ENCODE measurements at regions not wholly inside any gene's neighbourhood (a gene's known extent, or its start where the extent isn't known, plus 50 kb on each side); places are given as distances from the start of the nearest gene placed in this dataset.

DNA sequence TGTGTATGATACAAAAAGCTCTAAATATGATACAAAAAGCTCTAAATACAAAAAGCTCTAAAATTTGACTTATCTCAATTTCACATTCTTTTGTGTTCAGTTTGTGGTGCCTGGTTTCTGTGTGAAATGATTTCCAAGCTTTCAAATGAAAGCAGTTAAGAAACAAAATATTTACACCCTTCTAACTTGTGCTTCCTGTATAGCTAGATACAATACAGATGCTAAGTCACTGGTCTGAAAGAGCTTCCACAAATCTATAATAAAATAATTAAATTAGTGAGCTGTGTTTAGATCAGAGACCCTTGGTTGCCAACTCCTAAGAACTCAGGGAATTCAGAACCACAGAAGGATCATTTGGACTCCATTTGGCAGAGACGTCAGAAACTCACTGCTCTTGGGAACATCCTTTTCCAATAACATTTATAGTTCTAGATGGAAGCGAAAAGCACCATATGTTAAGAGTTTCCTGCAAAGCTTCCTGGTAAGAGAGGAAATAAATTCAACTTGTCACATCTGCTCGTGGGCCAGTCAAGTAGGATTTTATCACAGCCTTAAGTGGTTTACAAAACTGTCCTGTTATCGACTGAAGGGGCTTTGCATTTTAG lies 1079.1 kb downstream of the ADGRL2 start:
- no peaks in the 10 kb centered on the region for H3K36me3 Mint-ChIP-seq (ENCODE audit: low read depth)
- no peaks in the 10 kb centered on the region for H3K4me1 Mint-ChIP-seq (ENCODE audit: low read depth)
- H3K27ac Mint-ChIP-seq, result no peak overlapping the region
- no peak overlapping the region for H3K4me3 Mint-ChIP-seq
- no peaks in the 10 kb centered on the region for H3K27me3 Mint-ChIP-seq
- H3K9me3 Mint-ChIP-seq, result no peaks in the 10 kb centered on the region

DNA sequence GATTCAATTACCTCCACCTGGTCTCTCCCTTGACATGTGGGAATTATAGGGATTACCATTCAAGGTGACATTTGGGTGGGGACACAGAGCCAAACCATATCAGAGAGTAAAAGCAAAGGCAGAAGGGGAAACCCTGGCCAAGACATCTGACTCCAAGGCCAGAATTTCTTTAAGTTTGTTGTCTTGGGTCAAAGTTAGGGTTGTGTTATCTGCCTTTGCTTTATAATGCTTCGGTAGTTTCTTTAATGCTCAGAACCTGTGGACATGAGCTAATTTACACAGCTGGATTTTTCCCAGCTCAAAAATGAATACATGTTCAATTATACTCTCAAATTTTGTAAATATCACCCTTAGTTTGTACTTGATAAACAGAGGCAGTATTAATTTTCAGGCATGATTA lies 1074.4 kb downstream of the ADGRL2 start:
- Mint-ChIP-seq H3K27me3 (no peaks in the 10 kb centered on the region), H3K4me1 (ENCODE audit: low read depth) (no peaks in the 10 kb centered on the region), H3K27ac (no peak overlapping the region), H3K36me3 (ENCODE audit: low read depth) (no peaks in the 10 kb centered on the region), H3K9me3 (peaks cover 4% of the 10 kb centered on the region), H3K4me3 (no peak overlapping the region)

DNA sequence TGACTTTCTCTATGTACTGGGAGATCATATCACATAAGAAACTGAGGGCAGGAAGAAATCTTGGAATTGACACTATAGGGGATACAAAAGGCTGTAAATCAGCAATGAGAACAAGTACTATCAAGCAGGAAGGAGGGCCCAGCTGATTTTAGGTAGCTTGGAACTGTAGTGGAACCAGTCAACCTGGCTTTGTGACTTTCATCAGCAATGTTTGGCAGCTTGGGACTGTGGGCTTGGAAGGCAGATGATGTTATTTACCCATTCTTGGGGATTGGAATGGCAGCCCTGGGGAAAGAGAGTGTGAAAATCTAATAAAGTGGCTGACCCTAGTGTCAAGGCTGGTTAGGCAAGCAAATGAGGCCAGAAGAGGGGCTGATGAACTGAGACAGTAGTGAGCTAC lies 1073.3 kb downstream of the ADGRL2 start:
- no peaks in the 10 kb centered on the region for H3K27me3 Mint-ChIP-seq
- no peak overlapping the region for H3K4me3 Mint-ChIP-seq
- H3K4me1 Mint-ChIP-seq (ENCODE audit: low read depth), result no peaks in the 10 kb centered on the region
- no peaks in the 10 kb centered on the region for H3K36me3 Mint-ChIP-seq (ENCODE audit: low read depth)
- H3K9me3 Mint-ChIP-seq, result peaks cover 4% of the 10 kb centered on the region
- H3K27ac Mint-ChIP-seq, result no peak overlapping the region

DNA sequence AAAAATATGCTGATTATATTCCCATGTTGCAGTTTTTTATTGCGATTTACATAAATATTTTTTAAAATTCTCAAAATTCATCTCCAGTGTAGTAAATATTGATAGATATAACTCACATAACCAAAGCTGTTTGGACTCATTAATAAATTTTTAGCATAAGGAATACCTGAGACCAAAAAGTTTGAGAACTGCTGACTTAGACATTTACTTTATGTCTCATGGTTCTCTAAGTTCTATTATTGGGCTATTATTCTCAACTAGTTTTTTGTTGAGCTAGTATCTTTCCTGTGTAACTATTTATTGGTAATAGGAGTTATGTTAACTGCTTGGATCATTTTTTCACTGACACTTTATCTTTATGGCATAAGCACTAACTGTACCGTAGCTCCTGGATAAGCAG lies 1069.6 kb downstream of the ADGRL2 start:
- H3K27ac Mint-ChIP-seq, result no peak overlapping the region
- no peaks in the 10 kb centered on the region for H3K27me3 Mint-ChIP-seq
- H3K4me1 Mint-ChIP-seq (ENCODE audit: low read depth), result no peaks in the 10 kb centered on the region
- H3K4me3 Mint-ChIP-seq, result no peak overlapping the region
- H3K36me3 Mint-ChIP-seq (ENCODE audit: low read depth), result no peaks in the 10 kb centered on the region
- H3K9me3 Mint-ChIP-seq, result peaks cover 8% of the 10 kb centered on the region

DNA sequence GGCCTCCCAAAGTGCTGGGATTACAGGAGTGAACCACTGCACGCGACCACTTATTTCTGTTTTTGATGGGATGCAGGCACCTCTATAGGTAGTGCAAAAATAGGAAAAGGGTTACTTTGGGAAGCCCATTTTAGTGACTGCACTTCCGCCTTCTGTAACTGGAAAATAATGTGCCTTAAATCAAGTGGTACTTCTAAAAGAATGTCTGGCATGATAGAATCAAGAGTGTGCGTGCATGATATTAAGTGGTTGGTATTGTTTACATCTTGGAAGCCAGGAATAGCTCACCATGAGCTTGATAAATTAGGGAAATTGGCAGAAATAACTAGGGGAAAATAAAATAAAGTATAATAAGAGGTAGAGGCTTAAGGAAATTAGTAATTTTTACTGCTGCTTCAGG lies 1067.0 kb downstream of the ADGRL2 start:
- Mint-ChIP-seq H3K4me1 (ENCODE audit: low read depth) (no peaks in the 10 kb centered on the region), H3K27ac (no peak overlapping the region), H3K27me3 (no peaks in the 10 kb centered on the region), H3K9me3 (peaks cover 8% of the 10 kb centered on the region), H3K4me3 (no peak overlapping the region), H3K36me3 (ENCODE audit: low read depth) (no peaks in the 10 kb centered on the region)

DNA sequence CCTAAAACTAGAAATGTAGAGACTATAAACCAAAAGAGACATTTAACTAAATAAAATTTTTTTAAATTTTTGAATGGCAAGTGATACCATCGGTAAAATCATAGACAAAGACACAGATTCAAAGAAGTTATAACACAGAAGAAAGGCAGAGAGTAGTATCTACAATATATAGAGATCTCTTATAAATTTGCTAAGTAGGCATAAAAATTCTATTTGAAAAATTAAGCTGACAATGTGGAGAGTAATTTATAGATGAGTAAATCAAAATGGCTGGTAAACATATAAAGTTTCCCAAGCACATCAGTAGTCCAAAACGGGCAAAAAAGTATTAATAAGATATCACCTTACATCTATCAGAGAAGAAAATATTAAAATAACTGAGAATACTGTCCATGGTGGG lies 1061.0 kb downstream of the ADGRL2 start:
- Mint-ChIP-seq H3K36me3 (ENCODE audit: low read depth) (no peaks in the 10 kb centered on the region), H3K27ac (no peak overlapping the region), H3K4me3 (no peak overlapping the region), H3K27me3 (no peaks in the 10 kb centered on the region), H3K9me3 (no peaks in the 10 kb centered on the region), H3K4me1 (ENCODE audit: low read depth) (no peaks in the 10 kb centered on the region)

DNA sequence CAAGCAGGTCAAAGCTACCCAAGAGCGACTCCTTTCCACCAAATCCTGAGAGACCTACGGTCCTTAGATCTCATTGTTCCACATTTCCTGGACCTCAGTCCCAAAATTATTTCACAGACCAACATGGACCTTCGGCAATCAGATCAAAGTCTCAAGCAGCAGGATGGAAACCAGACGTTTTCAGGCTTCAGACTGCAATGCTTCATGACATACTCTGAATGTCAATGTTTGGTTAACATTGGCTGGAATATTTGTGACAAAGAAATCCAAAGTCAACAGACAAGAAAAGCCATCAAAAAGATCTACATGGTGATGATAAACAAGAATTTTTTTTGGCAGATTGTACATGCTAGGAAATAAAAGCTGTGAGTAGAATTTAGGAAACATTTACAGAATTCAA lies 1057.3 kb downstream of the ADGRL2 start:
- Mint-ChIP-seq H3K4me3 (no peak overlapping the region), H3K27ac (no peak overlapping the region), H3K36me3 (ENCODE audit: low read depth) (no peaks in the 10 kb centered on the region), H3K4me1 (ENCODE audit: low read depth) (no peaks in the 10 kb centered on the region), H3K27me3 (no peaks in the 10 kb centered on the region), H3K9me3 (peaks cover 4% of the 10 kb centered on the region)

DNA sequence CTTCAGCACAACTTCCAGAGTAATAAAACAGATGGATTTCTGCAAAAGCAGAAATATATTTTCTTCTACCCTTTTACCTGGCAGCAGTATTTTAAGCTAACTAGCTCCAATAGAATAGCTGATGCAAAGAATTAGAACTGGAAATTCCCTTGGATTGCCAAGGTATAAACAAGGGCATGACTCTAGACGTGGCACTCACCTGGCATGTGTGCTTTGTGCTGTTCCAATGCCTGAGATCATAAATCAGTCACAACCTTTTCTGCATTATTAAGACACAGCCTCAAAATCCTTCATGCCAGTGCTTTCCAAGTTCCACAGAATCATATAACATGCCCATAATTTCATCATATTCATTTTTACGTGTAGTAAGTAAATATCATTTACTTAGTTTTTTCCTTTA lies 1048.7 kb downstream of the ADGRL2 start:
- Mint-ChIP-seq H3K4me1 (ENCODE audit: low read depth) (no peaks in the 10 kb centered on the region), H3K4me3 (no peak overlapping the region), H3K36me3 (ENCODE audit: low read depth) (no peaks in the 10 kb centered on the region), H3K9me3 (no peaks in the 10 kb centered on the region), H3K27ac (no peak overlapping the region), H3K27me3 (no peaks in the 10 kb centered on the region)

DNA sequence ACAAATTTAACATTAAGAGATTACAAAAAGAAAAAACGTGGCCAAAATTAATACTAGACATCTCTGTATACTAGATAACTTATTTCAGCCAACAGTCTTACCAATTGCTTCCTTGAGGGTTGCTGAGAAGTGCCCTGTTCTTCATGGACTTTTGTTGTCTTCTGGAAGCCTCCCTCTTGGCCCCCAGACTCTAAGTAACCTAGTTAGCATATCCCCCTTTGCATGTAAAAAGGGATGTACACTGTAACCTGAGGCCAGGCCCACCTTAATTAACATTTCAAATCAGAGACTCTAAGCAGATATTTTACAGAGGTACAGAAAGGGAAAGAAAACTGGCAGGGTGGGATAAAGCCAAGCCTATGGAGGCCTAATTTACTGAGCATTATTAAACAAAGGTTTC lies 1047.3 kb downstream of the ADGRL2 start:
- Mint-ChIP-seq H3K27ac (no peak overlapping the region), H3K9me3 (no peaks in the 10 kb centered on the region), H3K27me3 (no peaks in the 10 kb centered on the region), H3K36me3 (ENCODE audit: low read depth) (no peaks in the 10 kb centered on the region), H3K4me1 (ENCODE audit: low read depth) (no peaks in the 10 kb centered on the region), H3K4me3 (no peak overlapping the region)

DNA sequence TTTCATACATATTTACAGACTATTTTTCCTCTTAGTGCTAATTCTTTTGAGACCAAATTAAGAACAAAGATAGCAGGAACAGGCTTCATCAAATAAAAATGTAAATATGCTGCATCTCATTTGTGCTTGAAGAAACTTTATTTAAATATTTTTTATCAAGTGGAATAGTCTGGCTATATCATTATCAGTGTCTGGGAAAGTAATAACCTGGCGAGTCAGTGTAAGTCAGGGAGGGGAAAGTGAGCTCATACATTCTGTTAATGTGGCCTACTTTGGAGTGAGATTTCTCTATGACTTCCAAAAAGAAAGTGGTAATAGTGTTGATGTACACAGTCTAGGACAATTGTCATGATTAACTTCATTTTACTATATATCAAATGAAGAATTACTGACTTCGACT lies 1045.1 kb downstream of the ADGRL2 start:
- H3K27ac Mint-ChIP-seq, result no peak overlapping the region
- no peak overlapping the region for H3K4me3 Mint-ChIP-seq
- H3K36me3 Mint-ChIP-seq (ENCODE audit: low read depth), result no peaks in the 10 kb centered on the region
- no peaks in the 10 kb centered on the region for H3K4me1 Mint-ChIP-seq (ENCODE audit: low read depth)
- H3K27me3 Mint-ChIP-seq, result no peaks in the 10 kb centered on the region
- no peaks in the 10 kb centered on the region for H3K9me3 Mint-ChIP-seq

DNA sequence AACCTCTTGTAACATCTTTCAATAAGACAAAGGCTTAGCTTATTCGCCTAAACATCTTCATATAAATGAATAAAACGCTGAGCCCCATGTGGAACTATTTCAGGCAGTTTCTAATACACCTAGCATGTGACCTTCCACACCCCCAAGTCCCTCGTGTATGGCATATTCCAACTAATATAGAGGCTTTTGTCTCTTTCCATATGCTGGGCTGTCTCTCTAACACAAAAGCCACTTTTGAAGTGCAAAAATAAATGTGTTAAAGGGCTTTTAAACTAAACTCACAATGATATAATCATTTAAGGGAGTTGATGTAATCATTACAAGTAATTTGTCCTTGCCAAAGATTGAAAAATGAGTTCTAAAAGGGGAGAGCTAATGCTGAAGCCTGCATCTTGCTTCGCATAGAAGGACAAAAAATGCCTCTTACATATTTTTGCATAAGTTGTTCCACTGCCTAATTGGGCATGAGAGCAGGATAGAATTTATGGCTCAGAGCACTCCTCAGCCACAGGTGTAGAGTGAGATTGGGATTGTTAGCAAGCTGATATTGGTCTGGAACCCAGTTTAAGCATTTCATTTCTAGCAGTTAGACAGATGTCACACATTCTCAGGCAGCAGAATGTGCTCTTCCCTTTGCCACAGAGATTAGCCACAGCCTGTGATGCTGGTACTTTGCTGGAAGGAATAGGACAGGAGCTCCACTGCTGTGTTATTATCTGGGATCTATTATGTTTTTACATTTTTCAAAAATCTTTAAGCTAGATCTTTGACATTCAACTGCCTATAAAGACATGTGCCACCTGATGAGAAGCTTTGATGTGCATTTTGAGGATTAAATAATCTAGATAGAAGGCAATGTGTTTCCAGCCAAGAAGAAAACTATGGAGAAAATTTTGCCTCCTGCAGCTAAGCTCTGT lies 1044.4 kb downstream of the ADGRL2 start:
- H3K4me3 Mint-ChIP-seq, result no peak overlapping the region

DNA sequence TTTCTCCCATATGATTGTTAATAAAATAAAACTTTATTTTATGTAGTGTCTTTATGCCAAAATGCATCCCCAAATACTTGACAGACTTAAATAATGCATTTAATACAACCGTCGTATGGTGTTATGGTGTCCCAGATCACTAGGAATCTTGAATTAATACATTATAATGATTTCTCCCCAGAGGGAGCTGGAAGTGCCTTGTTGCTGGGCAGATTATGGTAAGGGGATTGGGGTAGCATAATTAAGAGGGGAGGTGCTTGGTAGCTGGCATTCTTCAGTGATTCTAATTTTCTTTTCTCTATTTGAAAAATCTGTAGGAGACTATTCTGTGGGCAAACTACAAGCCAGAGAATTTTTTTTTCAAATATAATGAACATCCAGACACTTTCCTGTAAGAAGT lies 1043.7 kb downstream of the ADGRL2 start:
- no peaks in the 10 kb centered on the region for H3K27me3 Mint-ChIP-seq
- no peaks in the 10 kb centered on the region for H3K9me3 Mint-ChIP-seq
- H3K4me3 Mint-ChIP-seq, result no peak overlapping the region
- no peak overlapping the region for H3K27ac Mint-ChIP-seq
- H3K36me3 Mint-ChIP-seq (ENCODE audit: low read depth), result no peaks in the 10 kb centered on the region
- no peaks in the 10 kb centered on the region for H3K4me1 Mint-ChIP-seq (ENCODE audit: low read depth)

More for the DNA sequence above, 1044.4 kb downstream of the ADGRL2 start:
- Mint-ChIP-seq H3K9me3 (no peaks in the 10 kb centered on the region), H3K4me1 (ENCODE audit: low read depth) (no peaks in the 10 kb centered on the region), H3K27ac (no peak overlapping the region), H3K36me3 (ENCODE audit: low read depth) (no peaks in the 10 kb centered on the region), H3K27me3 (no peaks in the 10 kb centered on the region)

DNA sequence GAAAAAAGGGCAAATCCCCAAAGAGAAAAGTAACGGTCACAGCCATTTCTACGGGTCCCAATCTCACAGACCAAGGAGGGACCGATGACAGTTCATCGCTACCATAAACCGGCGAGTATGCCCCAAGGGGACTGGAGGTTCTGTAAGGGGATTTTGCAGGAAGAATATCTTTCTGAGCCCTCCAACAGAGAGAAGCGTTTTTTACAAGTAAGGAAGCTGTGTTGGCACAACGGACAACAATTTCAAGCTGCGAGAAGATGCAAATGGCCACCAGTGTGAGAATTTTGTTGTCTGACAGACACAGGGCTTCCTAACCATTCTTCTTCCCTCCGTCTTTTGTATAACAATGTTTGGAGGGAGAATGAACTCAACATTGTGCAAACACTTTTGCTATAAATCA lies 1043.1 kb downstream of the ADGRL2 start:
- H3K4me1 Mint-ChIP-seq (ENCODE audit: low read depth), result no peaks in the 10 kb centered on the region
- no peaks in the 10 kb centered on the region for H3K36me3 Mint-ChIP-seq (ENCODE audit: low read depth)
- no peaks in the 10 kb centered on the region for H3K27me3 Mint-ChIP-seq
- no peaks in the 10 kb centered on the region for H3K9me3 Mint-ChIP-seq
- no peak overlapping the region for H3K27ac Mint-ChIP-seq
- H3K4me3 Mint-ChIP-seq, result no peak overlapping the region

DNA sequence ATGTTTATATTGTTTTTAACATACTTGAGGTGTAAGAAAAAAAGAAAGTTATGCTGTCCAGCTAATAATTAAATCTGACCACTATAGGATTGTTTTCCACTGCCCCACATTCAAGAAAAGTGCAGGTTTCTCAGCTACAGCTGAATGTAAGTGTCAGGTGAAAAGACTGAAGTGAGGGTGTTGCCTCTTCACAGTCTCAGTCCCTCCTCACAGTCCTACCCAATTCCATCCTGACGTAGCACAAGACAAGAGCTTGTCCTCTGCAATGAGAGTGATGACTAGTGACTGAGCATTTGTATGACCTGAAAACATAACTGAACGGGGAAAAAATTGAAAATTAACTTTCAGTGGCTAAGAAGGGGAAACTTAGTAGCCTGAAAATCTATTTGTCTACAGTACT lies 1039.5 kb downstream of the ADGRL2 start:
- Mint-ChIP-seq H3K4me1 (ENCODE audit: low read depth) (no peaks in the 10 kb centered on the region), H3K4me3 (no peak overlapping the region), H3K27me3 (no peaks in the 10 kb centered on the region), H3K27ac (no peak overlapping the region), H3K36me3 (ENCODE audit: low read depth) (no peaks in the 10 kb centered on the region), H3K9me3 (no peaks in the 10 kb centered on the region)

DNA sequence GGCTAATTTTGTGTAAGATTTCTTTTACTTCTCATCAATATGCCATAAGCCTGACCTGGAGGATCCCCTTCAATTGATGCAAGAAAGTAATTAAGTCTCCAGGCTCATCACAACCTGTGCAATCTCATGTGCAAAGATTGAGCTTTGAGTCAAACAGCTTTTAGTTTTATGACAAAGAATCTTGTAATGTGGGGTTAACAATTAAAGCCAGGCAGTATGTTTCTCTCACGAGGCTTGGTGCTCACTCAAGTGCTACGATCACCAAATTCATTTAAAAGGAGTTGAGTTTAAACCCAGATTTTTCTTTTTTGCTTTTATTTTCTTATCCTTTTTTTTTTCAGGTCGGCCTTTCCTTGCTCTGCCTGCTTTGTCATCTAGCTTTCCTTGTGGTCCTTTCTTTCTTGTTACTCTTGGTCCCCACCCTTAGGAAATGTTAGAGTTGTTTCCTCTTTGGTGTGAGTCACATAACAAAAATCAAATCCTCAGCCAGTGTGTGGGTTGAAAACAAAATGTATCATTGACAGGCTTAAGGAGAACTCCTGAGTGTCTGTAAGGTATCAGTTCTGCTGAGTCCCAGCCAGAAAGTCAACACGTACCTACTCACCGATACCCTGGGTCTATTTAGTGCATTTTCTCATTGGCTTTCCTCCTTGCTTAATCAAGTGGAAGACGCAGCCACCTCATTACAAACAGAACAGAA lies 1037.2 kb downstream of the ADGRL2 start:
- Mint-ChIP-seq H3K36me3 (ENCODE audit: low read depth) (no peaks in the 10 kb centered on the region), H3K4me3 (no peak overlapping the region), H3K27ac (no peak overlapping the region), H3K27me3 (peaks cover 3% of the 10 kb centered on the region), H3K4me1 (ENCODE audit: low read depth) (no peaks in the 10 kb centered on the region), H3K9me3 (no peaks in the 10 kb centered on the region)

Measured in stimulated activated naive CD8-positive, alpha-beta T cell treated with anti-CD3 and anti-CD28 coated beads, Interleukin-15, Interleukin-2, amounts not matched to agents 100 ng/mL and 50 ng/mL, for 24 hours (primary cell).